ENCODE measurements at regions not wholly inside any gene's neighbourhood (a gene's known extent, or its start where the extent isn't known, plus 50 kb on each side); places are given as distances from the start of the nearest gene placed in this dataset.

DNA sequence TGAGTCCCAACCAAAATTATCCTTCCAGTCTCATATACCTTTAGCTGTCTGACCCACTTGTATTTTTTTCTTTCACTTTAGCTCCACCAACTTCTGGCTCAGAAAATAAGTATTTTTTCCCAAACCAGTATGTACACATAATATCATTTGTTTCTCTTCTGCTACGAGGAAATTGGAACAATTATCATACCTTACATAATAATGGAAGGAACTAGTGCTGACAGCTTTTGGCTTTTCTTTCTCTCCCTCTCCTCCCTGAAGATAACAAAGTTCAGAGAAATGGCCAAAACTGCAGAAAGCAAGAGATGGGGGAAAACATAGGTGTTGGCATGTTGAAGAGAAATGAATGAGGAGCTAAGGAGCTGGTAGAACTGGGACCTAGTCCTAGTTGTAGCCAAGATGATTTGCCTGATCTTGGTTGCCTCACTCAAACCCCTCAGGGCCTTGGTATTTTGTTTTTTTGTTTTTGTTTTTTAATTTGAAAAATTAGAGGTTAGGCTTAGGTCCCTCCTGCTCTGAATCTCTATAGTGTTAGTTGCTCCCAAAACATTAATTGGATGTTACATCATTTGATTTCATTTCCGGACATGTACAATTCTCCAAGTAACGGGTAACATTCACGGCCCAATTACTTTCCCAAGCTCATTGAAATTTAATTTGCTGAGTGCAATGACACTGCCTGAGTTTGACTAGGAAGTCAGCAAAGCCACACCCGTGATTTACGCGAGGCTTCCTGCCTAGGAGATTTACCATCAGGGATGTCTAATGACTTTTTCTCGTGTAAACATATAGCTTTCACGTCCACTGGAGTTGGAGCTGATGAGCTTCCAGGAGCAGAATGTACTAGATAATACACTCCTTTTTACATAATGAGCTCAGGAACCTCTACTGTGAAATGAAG, 291.6 kb downstream of the TLE1 start:
- TF ChIP-seq, protein P1, sequence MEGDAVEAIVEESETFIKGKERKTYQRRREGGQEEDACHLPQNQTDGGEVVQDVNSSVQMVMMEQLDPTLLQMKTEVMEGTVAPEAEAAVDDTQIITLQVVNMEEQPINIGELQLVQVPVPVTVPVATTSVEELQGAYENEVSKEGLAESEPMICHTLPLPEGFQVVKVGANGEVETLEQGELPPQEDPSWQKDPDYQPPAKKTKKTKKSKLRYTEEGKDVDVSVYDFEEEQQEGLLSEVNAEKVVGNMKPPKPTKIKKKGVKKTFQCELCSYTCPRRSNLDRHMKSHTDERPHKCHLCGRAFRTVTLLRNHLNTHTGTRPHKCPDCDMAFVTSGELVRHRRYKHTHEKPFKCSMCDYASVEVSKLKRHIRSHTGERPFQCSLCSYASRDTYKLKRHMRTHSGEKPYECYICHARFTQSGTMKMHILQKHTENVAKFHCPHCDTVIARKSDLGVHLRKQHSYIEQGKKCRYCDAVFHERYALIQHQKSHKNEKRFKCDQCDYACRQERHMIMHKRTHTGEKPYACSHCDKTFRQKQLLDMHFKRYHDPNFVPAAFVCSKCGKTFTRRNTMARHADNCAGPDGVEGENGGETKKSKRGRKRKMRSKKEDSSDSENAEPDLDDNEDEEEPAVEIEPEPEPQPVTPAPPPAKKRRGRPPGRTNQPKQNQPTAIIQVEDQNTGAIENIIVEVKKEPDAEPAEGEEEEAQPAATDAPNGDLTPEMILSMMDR (IDR thresholded peaks at IDR 0.05; ENCODE audit: extremely low read depth, missing control alignments): no peak
- no peak for DNase-seq (ENCODE audit: low spot score)

DNA sequence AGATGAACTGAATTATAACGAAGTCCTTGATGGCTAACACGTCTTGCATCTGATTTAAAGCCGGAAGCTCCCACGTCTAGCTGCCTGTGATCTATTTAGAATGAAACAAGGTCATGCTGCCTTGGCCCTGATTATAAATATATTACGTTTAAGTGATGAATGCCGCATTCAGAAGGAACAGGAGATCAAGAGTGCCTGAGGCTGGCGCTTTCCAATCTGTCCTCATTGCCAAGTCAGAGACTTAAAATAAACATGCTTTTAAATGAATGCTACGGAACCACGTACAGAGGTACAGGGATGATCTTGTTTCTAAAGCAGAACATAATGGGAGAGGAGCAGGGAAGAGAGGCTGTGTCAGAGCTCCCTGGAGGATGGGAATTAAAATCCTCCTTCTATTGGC, 292.8 kb downstream of the TLE1 start:
- DNase-seq (ENCODE audit: low spot score): no peak
- TF ChIP-seq, protein P1 (IDR thresholded peaks at IDR 0.05; ENCODE audit: extremely low read depth, missing control alignments): no peak

DNA sequence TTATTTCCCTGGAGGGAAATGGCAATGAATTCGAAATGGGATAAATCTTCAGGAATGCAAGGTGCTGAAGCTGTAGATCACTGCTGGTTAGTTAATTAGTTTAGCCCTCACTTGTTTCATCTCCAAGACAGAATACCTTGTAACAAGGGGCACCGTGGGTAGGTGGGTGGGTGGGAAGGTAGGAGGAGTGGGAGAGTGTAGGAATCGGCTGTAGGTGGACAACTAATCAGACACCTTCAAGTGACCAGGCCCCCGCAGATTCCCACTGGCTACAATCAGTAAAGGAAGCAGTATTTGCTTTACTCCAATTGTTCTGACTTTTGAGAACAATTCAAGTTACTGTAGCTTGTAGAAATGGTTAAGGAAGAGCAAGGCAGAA, 293.7 kb downstream of the TLE1 start:
- no peak for DNase-seq (ENCODE audit: low spot score)
- TF ChIP-seq, protein P1 (IDR thresholded peaks at IDR 0.05; ENCODE audit: extremely low read depth, missing control alignments): no peak

DNA sequence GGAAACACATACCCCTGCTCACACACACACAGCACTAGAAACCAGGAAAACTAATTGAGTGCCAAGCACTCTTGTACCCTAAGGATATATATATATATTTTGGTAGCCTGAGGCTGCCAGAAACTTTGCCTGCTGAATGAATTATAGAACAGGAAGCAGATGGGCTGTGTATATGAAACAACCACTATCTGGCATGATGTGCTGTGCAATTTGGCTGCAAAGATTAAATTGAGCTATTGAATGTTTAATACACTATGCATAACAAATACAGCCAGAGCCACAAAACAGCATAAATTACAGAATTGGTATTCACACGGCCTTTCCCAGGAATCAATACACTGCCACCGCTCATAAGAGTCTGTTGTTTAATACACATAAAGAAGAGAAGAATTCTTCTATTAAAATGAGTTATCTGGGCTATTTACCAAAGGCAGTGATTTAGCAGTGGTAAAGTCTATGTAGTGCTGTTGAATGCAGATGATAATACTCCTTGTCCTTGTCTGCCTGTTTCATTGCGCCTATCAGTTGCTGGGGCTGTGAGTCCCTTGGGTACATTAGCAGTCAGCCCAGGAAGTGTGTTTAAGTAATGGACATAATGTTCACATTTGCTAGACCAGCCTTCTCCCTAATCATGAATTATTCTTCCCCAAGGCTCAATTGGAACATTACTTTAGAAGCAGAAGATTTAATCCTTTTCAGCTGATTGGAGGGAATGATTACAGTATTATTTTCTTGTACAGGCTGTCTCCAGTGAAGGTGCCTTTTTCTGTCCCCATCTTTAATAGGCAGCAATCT, 294.3 kb downstream of the TLE1 start:
- DNase-seq (ENCODE audit: low spot score): no peak
- TF ChIP-seq, protein P1 (IDR thresholded peaks at IDR 0.05; ENCODE audit: extremely low read depth, missing control alignments): no peak

DNA sequence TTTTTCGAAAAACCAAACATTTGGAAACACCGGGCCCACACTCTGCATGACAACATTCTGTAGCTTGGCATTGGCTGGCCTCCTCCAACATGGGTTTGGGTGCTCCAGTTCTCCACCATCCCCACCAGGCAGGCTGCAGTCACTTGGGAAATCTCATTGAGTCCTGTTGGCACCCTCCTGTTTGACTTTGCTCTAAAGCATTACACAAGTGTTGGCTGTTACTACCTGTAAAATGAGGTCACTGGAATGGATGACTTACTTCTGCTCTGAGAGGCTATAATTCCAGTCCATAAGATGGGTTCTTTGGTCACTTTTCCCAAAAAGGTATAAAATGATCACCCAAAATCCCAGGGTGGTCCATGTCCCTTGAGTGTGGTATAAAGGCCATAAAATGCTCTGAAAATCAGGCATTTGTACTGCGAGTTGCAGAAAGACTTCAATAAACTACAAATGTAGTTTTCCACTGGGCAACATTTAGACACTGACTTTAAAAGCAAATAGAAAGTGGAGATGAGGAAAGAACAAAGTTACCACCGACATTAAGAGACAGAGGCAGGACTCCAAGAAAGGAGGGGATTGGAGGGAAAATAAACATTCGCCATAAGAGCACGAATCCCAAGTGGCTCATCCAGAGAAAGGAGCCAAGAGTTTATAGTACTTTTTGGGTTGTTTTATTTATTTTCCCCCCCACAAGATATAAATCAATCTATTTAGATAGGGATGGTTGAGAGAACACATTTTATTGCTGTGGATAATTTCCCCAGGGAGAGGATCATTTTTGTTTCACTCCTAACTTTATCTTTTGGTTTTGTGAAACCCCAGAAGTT, 295.1 kb downstream of the TLE1 start:
- TF ChIP-seq, protein P1 (IDR thresholded peaks at IDR 0.05; ENCODE audit: extremely low read depth, missing control alignments): no peak
- DNase-seq (ENCODE audit: low spot score): no peak

DNA sequence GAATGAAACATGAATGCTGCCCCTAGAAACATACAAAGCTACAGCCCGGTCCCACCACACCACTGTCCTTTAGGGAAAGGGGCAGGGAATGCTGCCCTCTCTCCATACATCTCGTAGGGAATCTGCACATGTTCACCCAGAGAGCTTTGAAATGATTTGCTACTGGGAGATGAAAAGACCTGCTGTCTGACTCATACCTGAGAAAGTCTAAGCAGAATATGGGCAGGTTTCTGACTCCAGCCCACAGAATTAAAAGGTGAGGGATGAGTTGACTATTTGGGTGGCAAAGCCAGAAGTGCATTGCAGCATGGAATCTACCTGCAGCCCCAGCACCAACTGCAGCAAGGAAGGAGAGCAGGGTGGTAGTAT, 297.9 kb downstream of the TLE1 start:
- no peak for DNase-seq (ENCODE audit: low spot score)
- TF ChIP-seq, protein P1 (IDR thresholded peaks at IDR 0.05; ENCODE audit: extremely low read depth, missing control alignments): no peak
